Neutrophil (primary cell): ENCODE measurements at regions not wholly inside any gene's neighbourhood (a gene's known extent, or its start where the extent isn't known, plus 50 kb on each side); places are given as distances from the start of the nearest gene placed in this dataset.

Experiments
- H3K27ac ChIP-seq: fragments of 200-600 bp; sonication (generic); 2 replicates; pipeline ENCODE4 v1.5.1; 2016; ENCODE audit warnings: mild to moderate bottlenecking, moderate library complexity
- H3K27me3 ChIP-seq: fragments of 200-600 bp; sonication (generic); 2 replicates; pipeline ENCODE4 v1.6.0; 2016; ENCODE audit warnings: mild to moderate bottlenecking
- H3K36me3 ChIP-seq: fragments of 200-600 bp; sonication (generic); 2 replicates; pipeline ENCODE4 v1.5.1; 2017
- H3K4me1 ChIP-seq, 2 experiments: fragments of 200-600 bp in 1 of 2; sonication (generic) in 1 of 2; 1 replicate in 1 of 2; 2 replicates in 1 of 2; pipeline versions ENCODE4 v1.5.1 to v1.6.1; 2013 to 2016; ENCODE audit warnings: low read depth in 1 of 2, low read length in 1 of 2, mild to moderate bottlenecking in 1 of 2, moderate library complexity in 1 of 2; ENCODE audit not compliant: control insufficient read depth in 1 of 2, insufficient read depth in 1 of 2
- H3K4me3 ChIP-seq, 2 experiments: fragments of 200-600 bp in 1 of 2; sonication (generic) in 1 of 2; 1 replicate in 1 of 2; 2 replicates in 1 of 2; pipeline ENCODE4 v1.5.1; 2013 to 2016; ENCODE audit warnings: low read depth in 1 of 2, low read length in 1 of 2, mild to moderate bottlenecking in 1 of 2, moderate library complexity in 1 of 2
- H3K9me3 ChIP-seq: fragments of 200-600 bp; sonication (generic); 2 replicates; pipeline ENCODE4 v1.5.1; 2016
- TF ChIP-seq, protein P1 (sequence below): fragments of 200-600 bp; sonication (generic); IDR thresholded peaks from 2 replicates; pipeline ENCODE4 v1.5.1; 2016; ENCODE audit warnings: antibody characterized with exemption

DNA sequence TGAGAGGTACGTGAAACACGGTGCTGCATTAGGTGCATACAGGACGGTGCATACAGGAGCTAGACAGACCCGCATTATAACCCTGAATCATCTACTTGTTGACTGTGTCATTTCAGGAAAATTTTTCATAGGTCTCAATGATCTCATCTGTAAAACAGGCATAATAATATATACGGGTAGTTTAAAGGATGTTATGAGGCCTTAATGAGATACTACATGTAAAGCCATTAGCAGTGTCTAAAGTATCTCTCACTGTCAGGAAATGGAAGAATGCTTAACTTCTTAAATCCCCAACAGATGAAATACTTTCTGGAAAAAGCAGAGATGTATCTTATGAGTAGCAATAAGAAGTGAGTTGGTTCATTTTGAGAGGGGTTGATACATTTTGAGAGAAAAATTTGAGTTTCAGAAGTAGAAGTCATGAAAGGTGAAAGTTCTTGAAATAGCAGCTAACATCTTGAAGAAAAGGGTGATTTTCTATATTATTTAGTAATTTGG is 669.6 kb downstream of the PTPRC start:
- Histone ChIP-seq H3K36me3 (no peaks in the 10 kb centered on the region), H3K27ac (no peak overlapping the region), H3K4me1 (no peaks in the 10 kb centered on the region), H3K4me3 (no peak overlapping the region), H3K9me3 (no peaks in the 10 kb centered on the region), H3K27me3 (no peaks in the 10 kb centered on the region)
- TF ChIP-seq, protein P1, sequence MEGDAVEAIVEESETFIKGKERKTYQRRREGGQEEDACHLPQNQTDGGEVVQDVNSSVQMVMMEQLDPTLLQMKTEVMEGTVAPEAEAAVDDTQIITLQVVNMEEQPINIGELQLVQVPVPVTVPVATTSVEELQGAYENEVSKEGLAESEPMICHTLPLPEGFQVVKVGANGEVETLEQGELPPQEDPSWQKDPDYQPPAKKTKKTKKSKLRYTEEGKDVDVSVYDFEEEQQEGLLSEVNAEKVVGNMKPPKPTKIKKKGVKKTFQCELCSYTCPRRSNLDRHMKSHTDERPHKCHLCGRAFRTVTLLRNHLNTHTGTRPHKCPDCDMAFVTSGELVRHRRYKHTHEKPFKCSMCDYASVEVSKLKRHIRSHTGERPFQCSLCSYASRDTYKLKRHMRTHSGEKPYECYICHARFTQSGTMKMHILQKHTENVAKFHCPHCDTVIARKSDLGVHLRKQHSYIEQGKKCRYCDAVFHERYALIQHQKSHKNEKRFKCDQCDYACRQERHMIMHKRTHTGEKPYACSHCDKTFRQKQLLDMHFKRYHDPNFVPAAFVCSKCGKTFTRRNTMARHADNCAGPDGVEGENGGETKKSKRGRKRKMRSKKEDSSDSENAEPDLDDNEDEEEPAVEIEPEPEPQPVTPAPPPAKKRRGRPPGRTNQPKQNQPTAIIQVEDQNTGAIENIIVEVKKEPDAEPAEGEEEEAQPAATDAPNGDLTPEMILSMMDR: no peak

DNA sequence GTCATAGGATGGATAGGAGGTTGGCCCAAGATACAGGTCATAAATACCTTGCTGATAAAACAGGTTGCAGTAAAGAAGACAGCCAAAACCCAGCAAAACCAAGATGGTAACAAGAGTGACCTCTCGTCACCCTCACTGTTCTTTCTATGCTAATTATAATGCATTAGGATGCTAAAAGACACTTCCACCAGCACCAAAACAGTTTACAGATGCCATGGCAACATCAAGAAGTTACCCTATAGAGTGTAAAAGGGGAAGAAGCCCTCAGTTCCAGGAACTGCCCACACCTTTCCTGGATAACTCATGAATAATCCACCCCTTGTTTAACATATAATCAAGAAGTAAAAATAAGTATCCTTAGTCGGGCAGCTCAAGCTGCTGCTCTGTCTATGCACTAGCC is 671.9 kb downstream of the PTPRC start:
- TF ChIP-seq, protein P1: no peak
- H3K4me3 ChIP-seq: no peak overlapping the region
- H3K27me3 ChIP-seq: no peaks in the 10 kb centered on the region
- no peaks in the 10 kb centered on the region for H3K9me3 ChIP-seq
- H3K4me1 ChIP-seq: no peaks in the 10 kb centered on the region
- H3K27ac ChIP-seq: no peak overlapping the region
- no peaks in the 10 kb centered on the region for H3K36me3 ChIP-seq

DNA sequence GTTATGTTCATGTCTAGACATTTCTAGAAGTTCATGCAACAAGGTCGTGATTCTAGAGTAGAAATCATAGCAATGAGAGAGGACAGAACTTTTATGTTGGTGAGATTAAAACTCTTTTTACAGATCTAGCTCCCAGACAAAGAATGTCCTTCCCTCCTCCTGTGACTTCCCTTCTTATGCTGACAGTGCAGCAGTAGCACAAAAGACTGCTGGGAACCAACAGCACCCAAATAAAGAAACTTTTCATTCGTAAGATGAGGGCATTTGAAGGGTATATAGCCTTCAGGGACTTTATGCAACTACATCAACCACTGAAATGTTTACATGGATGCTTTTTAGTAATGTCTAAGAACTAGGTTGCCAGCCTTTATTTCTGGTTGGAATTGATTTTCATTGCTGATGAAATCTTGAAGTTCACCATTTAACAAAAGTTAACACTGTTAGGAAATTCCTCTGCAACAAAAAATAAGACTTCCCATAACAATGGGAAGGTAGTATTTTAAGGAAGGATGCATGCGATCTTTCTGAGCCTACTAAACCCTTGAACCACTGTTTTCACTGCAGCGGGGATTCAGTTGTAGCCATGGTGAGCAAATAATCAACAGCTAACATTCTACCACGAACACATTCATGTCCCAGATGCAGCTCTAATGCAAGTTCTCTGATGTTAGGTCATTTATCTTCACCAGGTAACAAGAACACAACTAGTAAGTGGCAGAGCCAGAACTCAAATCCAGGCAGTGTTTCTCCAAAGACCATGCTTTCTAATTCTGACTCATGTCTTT is 672.8 kb downstream of the PTPRC start:
- TF ChIP-seq, protein P1: no peak
- H3K27me3 ChIP-seq: no peaks in the 10 kb centered on the region
- H3K9me3 ChIP-seq: no peaks in the 10 kb centered on the region
- H3K4me1 ChIP-seq: no peaks in the 10 kb centered on the region
- H3K36me3 ChIP-seq: no peaks in the 10 kb centered on the region
- H3K27ac ChIP-seq: no peak overlapping the region
- no peak overlapping the region for H3K4me3 ChIP-seq

DNA sequence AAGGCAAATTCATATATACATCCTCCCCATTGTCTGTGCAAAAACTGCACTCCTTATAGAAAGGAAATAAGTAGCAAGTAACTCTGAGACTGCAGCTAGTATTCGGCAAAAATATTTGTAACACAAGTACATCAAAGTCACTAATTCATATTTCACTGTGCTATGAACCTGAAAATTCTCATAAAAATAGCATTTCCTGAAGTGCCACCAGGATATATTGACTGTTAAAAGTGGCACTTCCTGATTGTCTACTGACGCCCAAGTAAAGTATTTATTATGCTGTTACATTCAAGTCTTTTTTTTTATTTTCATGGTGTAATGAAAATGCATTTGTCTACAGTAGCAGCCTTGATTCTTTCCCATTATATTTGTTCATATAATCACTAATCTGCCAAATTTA is 673.8 kb downstream of the PTPRC start:
- Histone ChIP-seq H3K27ac (no peak overlapping the region), H3K36me3 (no peaks in the 10 kb centered on the region), H3K27me3 (no peaks in the 10 kb centered on the region), H3K4me1 (no peaks in the 10 kb centered on the region), H3K4me3 (no peak overlapping the region), H3K9me3 (no peaks in the 10 kb centered on the region)
- TF ChIP-seq, protein P1: no peak

DNA sequence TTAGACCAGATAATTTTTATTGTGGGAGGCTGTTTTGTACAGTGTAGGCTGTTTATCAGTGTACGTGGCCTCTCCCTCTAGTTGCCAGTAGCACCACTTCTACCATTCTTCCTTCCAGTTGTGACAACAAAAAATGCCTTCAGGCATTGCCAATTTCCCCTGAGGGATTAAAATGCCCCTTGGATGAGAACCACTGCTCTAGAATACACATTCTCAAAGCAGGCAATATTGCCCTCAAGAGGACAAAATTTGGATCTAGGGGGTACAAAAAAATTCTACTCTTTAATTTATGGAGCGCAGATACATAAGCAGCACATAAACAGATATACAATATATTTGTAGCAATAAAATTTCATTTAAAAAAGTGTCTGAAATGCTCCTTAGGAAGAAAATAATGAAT is 674.6 kb downstream of the PTPRC start:
- Histone ChIP-seq H3K36me3 (no peaks in the 10 kb centered on the region), H3K9me3 (no peaks in the 10 kb centered on the region), H3K27me3 (no peaks in the 10 kb centered on the region), H3K4me3 (no peak overlapping the region), H3K27ac (no peak overlapping the region), H3K4me1 (no peaks in the 10 kb centered on the region)
- TF ChIP-seq, protein P1: no peak
